Inflammatory macrophage treated with lipopolysaccharide for 4 hours (primary cell): ENCODE measurements at regions not wholly inside any gene's neighbourhood (a gene's known extent, or its start where the extent isn't known, plus 50 kb on each side); places are given as distances from the start of the nearest gene placed in this dataset.

Experiments
- DNase-seq: peaks from one replicate; pipeline ENCODE4 v3.0.0-alpha.2; 2020

- DNase-seq = no peak
Observed at GRCh38 chr5:114296191-114296590, 65.7 kb upstream of the KCNN2 start.

- DNase-seq = no peak
Observed at GRCh38 chr5:114297915-114298314, 64.0 kb upstream of the KCNN2 start.

- no peak for DNase-seq
Observed at GRCh38 chr5:114305402-114306207, 56.3 kb upstream of the KCNN2 start.

- no peak for DNase-seq
Observed at GRCh38 chr5:114308017-114308416, 53.9 kb upstream of the KCNN2 start.

GRCh38 chr5:114308508-114308907 lies 53.4 kb upstream of the KCNN2 start:
- no peak for DNase-seq

- no peak for DNase-seq
Observed at GRCh38 chr5:114310666-114311065, 51.2 kb upstream of the KCNN2 start.

- no peak for DNase-seq
Observed at GRCh38 chr5:114311281-114311680, 50.6 kb upstream of the KCNN2 start.

GRCh38 chr5:114311968-114312367 lies 49.9 kb upstream of the KCNN2 start:
- no peak for DNase-seq
